HUDEP-2 (cell line): ENCODE measurements at regions not wholly inside any gene's neighbourhood (a gene's known extent, or its start where the extent isn't known, plus 50 kb on each side); places are given as distances from the start of the nearest gene placed in this dataset.
A peak's percentile ranks its signal among the peaks of the same experiment; 100 is the strongest.
"Not testable (repeated sequence)": the region's sequence is repeated elsewhere in the genome, so short reads cannot be mapped to it uniquely, and the experiment has no call there.

ENCODE experiments used
- DNase-seq, 76 experiments: peaks; one replicate each; lab custom pipeline; 2025; ENCODE audit not compliant: unreplicated experiment in 76 of 76; lab: John Stamatoyannopoulos, UW

- no peak for DNase-seq
Observed at GRCh38 chr1:234907940-234908405, 220.7 kb downstream of the TOMM20 start.

GRCh38 chr1:234907208-234907939 lies 221.3 kb downstream of the TOMM20 start:
- DNase-seq: no peak

GRCh38 chr1:234906654-234907053 lies 222.0 kb downstream of the TOMM20 start:
- DNase-seq: no peak

- DNase-seq: no peak
Observed at GRCh38 chr1:234902774-234903547, 225.7 kb downstream of the TOMM20 start.

GRCh38 chr1:234901491-234902049 lies 227.1 kb downstream of the TOMM20 start:
- DNase-seq: no peak

- no peak for DNase-seq
Observed at GRCh38 chr1:234900595-234900994, 228.0 kb downstream of the TOMM20 start.

GRCh38 chr1:234899730-234900072 lies 228.9 kb downstream of the TOMM20 start:
- DNase-seq: no peak

GRCh38 chr1:234899041-234899729 lies 229.5 kb downstream of the TOMM20 start:
- peak in 1 of 76 experiments; percentile 5 for DNase-seq

DNA sequence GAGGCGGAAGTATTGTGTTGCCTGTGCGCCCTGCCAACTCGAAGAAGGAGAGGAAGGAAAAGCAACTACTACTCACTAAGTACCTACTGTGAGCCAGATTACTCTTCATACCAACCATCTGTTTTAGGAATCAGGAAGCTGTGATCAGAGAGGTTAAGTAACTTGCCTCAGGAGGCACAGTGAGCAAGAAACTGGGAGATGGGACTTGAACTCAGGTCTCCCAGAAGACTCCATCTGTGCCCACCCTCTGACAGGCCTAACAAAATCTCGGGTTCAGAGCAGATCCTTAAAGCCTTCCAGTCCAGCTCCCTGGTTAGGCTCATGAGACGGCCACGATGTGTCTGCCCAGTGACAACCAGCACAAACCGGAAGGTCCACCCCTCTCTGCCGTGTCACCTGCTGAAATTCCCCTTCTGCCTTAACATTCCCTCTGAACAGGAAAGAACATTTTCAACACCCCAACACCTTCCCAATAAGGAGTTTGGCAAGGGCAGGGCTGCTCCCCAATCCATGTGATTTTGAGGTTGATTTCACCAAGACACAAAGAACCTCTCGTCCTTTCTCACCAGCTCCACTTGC lies 230.1 kb downstream of the TOMM20 start:
- DNase-seq: no peak

DNA sequence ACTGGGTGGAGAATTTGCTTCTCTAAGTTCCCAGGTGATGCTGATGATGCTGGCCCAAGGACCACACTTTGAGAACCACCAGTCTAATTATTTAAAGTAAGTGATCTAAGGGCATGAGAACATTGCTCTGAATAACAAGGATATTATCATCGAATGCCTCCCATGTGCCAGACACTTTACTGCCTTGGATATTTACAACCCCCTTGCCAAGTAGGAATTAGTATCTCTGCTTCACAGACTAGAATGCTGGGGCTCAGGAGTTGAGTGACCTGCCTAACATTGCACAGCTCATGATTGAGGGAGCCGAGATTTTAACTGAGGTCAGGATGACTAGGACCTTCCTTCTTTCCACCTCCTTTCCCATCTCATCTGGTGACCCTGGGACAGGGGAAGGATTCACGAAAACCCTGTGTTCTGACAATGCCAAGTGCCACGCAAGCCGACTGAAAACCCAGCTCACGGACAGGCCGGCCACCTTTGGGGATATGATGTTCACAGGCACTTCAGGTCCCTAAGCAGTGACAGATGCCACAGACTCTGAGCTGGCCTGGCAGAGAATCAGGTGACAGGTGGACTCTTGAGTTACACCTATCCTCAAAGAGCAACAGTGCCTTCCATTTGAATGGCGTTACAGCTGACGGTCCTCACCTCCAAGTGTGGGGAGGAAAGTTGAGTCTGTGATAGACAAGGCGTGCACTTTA lies 230.7 kb downstream of the TOMM20 start:
- DNase-seq: no peak

- DNase-seq: no peak
Observed at GRCh38 chr1:234897390-234897749, 231.3 kb downstream of the TOMM20 start.

DNA sequence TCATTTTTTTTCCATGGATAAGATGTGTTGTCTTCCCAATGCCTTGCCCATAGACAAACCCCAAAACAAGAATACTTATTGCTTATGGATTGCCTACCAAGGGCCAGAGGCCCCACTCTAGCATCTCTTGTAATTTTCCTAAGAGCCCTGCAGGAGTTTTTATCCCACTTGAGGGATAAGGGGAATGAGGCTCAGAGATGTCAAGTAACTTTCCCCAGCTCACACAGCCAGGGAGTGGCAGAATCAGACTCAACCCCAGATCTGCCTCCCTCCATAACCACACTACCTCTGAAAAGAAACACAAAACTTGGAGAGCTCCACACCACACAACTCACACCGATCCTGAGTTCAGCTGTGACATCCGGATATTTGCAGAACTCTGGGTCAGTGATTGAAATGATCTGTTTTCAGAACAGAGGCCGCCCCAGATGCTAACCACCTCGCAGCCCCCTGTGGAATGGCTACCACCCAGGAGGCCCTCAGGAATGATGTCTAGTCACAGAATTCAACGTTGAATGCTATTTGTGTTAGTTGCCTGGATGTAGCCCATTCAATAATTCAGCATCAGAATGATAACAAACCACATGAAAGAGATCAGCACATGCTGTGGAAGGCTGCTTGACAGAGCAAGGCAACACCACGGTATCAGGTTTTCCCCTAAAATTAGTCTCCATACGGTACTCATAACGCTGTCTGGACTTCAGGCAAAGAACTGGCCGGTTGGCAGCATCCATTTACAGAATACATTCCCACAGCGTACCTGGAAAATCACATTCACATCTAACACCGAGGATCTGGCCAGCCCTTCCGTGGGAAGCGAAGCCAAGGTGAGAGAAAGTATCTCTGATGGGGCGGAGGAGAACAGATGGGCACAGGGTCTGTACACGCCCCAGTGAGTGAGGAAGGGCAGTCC lies 231.9 kb downstream of the TOMM20 start:
- DNase-seq: no peak

DNA sequence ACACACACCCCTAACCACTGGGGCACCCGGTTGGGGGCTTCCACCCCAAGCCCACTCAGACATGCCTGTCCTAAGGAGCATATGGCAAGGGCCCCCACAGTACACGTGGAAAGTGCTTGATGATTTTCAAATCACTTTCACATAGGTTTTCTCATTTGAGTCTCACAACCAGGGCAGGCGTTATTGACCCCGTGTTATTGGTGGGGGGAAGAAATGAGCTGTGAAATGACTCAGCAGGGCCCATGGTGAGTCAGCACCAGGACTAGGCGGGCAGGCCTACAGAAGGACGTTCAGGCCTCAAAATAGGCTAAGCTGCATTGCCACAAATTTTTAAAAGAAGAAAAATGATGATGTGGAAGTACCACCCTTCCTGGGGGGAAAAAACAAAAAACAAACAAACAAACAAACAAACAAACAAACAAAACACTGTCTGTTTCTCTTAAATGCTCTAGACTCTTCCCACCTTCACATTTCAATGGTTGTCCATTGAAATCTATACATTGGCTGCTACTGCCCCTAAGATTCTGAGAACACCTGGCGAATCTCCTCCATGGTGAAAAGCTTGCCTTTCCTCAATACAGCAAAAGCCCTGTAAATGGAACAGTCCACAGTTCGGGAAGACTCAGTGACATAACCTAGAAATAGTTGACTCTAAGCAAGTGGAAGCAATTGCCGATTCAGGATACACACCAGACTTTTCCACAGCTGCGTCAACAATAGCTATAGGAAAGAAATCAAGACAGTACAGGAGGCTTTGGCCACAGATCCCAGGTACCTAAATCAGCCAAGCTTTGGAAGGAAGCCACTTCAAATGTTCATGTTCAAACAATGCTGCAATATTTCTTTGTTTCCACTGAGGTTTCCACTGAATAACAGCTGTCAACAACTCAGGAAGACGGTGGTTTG lies 234.7 kb downstream of the TOMM20 start:
- peak in 1 of 76 experiments; percentile 8 for DNase-seq

DNA sequence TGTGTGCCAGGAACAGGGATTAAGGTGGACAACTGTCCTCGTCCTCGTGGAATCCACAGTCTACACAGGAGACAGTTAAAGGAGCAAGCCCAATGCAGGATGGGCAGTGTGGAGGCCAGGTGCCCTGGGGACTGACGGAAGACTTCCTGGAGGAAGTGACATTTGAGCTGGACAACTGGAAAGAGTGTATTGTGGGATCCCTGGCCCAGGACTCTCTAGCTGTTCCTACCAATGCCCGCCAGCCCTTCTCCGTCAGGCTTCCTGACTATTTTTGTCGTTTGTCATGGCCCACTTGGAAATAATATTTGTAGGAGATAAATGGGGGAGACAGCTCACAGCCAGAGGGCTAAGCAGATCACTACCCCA lies 235.3 kb downstream of the TOMM20 start:
- DNase-seq: no peak

DNA sequence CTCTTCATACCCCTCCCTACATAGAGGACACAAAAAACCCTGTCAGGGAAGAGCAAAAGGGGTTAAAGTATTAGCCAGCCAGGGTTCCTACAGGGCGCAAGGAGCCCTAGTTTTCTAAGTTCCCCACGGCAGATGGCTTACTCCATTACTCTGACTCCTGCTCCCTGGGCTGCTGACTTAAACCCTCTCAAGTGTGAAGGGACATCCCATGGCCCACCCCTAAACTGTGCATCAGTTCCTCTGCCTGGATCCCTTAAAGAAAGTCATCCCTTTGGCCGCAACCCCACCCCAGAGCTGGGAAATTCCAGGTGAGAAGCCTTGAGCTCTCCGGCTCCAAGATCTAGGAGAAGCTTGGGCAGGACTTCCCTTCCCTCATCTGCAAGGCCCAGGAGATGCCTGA lies 236.0 kb downstream of the TOMM20 start:
- DNase-seq: no peak

- no peak for DNase-seq
Observed at GRCh38 chr1:234891427-234891826, 237.2 kb downstream of the TOMM20 start.

GRCh38 chr1:234889643-234890042 lies 239.0 kb downstream of the TOMM20 start:
- DNase-seq: no peak

DNA sequence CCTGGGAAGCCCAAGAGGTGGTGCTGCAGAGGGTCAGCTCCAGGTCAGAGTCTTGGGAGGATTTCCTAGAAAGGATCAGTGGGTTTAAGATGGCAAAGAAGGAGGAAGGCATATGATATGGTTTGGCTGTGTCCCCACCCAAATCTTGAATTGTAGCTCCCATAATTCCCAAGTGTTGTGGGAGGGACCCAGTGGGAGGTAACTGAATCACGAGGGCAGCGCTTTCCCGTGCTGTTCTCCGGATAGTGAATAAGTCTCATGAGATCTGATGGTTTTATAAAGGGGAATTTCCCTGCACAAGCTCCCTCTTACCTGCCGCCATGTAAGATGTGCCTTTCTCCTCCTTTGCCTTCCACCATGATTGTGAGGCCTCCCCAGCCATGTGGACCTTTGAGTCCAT lies 240.4 kb downstream of the TOMM20 start:
- not testable (repeated sequence) for DNase-seq
